NCI-H1417 treated with DMSO at 0.1 percent for 48 hours (cell line): ENCODE measurements at regions not wholly inside any gene's neighbourhood (a gene's known extent, or its start where the extent isn't known, plus 50 kb on each side); places are given as distances from the start of the nearest gene placed in this dataset.

Source experiments
- DNase-seq: peaks from one replicate; lab custom pipeline; 2025; lab: John Stamatoyannopoulos, UW

DNA sequence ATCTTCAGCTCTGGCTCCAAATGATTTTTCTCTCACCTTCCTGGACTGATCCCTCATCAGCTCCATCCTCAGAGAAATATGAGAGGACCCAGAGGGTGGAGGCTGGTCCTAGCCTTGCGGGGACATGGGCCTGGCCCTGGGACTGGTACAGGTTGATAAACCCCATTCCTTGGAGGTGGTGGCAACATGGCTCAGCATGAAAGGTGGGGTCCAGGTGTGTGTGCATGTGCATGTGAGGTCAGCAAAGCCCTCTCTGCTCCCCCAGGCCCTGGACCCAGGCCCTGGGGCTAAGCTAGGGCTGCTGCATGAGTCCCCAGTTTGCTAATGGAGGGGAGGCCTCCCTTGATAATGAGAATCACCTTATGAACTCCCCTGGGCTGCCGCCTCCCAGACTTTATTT, 363.1 kb downstream of the MATN1 start:
- no peak for DNase-seq

DNA sequence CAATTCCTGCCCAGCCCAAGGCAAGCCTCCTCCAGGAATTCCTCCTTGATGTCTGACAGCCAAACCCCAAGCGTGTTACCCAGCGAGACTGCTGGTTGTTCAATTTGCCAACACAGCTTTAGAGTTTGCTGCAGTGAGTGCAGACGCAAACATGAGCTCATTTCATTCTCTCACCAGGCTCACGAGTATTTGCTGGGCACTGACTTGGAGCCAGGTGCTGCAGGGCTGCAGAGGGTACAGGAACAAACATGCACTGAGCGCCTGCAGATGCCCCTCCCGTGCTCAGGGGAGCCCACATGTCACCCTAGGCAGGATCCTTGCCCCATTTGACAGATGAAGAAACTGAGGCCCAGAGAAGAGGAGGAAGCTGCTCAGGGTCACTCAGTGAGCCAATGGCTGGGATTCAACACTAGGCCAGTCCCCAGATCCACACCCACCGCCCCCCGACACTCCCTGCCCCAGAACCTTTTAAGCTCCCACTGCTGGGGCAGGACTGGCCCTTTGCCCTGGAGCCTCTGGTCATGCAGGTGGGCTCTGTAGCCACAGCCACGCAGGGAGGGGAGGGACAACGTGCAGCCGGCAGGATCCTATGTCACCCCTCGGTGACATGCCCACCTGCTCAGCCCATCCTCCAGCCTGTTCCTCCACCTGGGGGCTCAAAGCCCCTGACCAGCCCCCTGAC, 363.7 kb downstream of the MATN1 start:
- DNase-seq, result no peak

DNA sequence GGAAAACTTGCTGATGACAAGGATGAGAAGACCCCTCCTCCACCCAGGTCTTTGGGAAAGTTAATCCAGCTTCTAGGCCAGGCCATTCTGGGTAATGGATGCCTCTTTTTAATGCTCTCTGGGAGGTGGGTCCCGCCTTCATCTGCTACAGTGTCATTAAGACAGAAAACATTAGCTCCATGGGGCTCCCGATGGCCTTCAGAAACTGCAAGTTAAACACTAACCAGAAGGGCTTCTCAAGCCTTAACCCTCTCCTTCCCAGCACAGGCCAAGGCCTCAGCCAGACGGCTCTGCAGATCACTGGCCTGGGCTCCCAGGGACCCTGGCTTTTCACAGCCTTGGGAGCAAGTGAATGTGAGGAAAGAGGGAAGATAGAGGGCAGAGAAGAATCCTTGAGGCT, 364.9 kb downstream of the MATN1 start:
- DNase-seq, result no peak

DNA sequence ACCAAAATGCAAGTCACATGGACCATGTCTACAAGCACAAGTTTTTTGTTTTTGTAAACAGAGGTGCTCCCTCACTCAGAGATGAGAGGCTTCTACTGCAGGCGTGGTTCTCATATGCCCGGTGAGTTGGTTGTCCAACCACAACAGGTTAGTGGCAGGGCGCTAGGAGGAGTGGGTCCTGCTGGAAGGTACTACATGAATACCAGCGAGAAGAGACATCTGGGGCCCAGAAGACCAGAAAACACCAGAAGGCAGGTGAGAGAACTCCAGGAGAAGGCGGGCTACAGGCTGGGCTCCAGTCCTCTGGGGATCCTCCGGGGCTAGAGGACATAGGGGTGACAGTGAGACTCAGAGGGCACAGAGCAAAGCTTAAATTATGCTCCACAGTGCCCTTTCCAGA, 366.5 kb downstream of the MATN1 start:
- no peak for DNase-seq

DNA sequence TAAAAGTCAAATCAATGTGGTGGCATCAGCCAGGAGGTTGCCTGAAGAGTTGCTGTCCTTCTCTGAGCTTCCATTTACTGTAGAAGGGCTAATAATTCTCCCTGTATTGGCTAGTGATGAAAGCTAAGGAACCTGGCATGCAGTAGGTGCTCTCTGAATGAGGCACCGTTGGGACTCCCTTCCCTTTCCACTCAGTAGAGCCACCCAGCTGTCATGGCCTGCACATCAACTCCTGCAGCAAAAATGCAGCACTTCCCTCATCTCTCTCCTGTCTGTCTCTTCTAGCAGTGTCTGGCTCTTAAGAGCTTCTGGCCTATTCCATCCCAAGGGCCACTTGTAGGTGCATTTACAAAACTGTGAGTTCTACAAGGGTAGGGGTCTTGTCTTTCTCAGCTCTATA, 369.0 kb downstream of the MATN1 start:
- no peak for DNase-seq

DNA sequence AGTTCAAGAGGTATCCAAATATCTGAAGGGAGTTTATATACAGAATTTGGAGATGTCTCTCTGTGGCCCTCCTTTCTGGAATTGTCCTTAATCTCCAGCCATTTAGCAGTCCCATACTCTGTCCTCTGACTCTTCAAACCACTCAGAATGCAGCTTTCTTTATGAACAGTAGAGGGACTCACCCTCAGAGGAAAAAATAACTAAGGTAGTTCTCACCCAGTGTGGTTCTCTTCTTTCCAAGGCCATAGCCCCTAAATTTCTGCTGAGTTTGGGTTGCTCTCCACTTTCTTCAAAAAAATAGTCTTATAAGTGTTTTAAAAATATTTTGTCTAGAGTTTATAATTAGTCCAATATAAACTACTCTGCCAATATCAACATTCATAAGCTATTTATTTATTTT, 369.7 kb downstream of the MATN1 start:
- DNase-seq, result no peak

DNA sequence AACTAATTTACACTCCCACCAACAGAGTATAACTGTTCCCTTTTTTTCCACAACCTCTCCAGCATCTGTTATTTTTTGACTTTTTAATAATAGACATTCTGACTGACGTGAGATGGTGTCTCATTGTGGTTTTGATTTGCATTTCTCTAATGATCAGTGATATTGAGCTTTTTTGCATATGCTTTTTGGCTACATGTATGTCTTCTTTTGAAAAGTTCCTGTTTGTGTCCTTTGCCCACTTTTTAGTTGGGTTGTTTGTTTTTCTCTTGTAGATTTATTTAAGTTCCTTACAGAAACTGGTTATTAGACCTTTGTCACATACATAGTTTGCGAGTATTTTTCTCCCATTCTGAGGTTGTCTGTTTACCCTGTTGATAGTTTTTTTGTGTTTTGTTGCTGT, 375.2 kb downstream of the MATN1 start:
- DNase-seq, result no peak

DNA sequence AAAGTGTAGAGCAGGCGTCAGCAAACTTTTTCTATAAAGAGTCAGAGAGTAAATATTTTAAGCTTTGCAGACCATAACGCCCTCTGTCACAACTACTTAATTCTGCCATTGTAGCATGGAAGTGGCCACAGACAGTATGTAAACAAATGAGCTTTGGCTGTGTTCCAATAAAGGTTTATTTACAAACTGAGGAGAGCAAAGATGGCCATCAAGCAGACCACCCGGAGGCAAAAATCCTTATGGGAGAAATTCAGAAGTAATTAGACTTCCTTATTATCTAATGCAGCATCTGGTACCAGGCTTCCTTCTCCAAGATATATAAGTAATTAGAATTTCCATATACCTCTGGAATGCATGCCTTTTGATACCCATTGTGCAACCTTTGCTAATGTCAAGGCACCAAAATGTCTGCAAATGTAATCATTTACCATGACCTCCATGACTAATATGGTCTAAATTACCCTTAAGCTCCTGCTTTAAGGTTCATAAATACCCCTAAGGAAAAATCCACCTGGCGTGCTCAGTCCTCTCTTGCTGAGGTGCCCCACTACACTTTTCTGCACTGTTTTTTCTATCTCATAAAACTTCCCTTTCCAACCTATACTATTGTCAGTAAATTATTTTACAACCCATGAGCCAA, 377.8 kb downstream of the MATN1 start:
- DNase-seq, result no peak

DNA sequence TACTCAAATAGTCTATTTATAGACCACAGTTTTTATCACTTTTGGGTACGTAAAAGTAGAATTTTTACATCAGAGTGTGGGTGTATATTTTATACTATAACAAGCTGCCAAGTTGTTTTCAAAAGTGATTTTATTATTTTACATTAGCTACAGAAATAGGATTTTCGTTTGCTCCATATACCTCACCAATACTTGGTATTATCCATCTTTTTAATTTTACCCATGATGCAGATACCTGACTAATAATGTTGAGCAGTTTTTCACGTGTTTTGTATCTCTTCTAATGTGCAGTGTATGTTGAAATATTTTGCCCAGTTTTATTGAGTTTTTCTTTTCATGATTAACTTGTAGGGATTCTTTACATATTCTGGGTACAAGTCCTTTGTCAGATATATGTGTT, 379.8 kb downstream of the MATN1 start:
- no peak for DNase-seq

DNA sequence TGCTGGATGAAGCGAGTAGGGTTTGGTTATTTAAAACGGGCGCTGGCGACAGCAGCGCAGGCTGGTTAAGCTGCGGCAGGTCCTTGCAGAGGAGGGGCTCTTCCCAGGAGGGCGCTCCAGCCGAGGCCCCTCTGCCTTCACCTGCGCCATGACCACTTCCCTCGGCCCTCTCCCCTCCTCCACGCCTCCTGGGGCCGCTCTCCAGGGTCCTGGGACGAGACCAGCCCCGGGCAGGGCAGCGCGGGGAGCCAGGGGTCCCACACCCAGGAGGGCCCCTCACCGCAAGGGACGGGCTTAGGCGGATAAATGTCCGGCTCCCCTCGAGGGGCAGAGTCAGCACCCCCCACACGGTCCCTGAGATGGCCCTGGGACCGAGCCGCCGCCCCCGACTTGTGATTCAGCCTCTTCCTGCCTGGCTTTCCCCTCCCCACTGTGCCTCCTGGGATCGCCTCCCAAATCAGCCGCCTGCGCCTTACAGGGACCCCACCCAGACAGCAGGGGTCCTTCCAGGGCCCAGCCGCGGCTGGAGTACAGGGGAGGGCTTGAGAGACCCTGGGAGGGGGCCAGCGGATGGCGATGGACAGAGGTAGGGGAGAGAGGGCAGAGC, 380.7 kb downstream of the MATN1 start:
- DNase-seq, result no peak

DNA sequence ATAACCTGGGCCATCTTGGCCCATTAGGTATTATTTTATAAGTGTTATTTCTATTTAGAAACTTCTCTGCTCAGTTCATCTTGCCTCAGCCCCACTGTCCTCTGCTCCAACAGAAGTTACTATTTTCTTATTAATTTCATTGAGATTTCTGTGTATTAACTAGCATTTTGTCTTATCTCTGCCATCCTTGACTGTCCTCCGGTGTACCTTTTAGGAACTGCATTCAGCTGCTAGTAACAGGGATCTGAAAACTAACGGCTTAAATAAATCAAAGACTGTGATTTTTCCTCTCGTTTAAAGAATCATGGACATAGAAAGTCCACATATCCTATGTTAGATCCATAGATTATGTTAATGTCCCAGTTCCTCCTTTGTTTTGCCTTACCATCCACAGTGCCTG, 382.5 kb downstream of the MATN1 start:
- DNase-seq, result no peak

DNA sequence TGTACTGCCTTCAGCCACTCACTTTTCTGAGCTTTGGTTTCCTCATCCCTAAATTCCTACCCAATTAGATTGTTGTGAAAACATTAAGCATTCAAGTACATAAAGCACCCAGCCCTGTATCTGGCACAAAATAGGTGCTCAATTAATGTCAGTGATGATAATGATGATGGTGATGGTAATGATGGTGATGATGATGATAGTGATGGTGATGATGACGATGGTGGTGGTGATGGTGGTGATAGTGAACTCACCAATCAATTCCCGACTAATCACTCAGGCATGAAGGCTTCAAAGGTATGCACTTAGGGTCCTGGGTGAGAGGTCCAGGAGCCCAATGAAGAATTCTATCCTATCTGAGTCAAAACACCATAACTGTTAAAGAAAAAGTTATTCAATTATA, 383.5 kb downstream of the MATN1 start:
- no peak for DNase-seq

DNA sequence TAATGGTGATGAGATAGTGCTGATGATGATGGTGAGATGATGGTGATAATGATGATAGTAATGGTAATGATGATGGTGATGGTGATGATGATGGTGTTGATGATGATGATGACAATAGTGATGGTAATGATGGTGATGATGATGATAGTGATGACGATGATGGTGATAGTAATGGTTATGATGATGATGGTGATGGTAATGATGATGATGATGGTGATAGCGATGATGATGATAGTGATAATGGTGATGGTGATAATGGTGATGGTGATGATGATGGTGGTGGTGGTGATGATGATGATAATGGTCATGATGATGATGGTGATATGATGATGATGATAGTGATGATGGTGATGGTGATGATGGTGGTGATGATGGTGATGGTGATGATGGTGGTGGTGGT, 384.6 kb downstream of the MATN1 start:
- no peak for DNase-seq

DNA sequence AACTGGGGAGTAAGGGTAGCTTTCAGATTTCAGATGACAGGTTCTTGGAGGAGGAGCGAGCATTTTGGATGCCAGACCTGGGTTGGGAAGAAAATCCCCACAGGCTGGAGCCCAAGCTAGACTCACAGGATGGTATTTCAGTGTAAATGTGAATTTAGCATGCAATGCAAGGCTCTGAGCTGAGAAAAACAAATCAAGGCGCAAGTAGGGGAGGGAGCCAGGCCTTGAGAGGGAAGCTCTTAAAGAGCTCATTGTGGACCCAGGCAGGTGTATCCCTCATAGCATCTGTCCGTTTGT, 386.1 kb downstream of the MATN1 start:
- no peak for DNase-seq

DNA sequence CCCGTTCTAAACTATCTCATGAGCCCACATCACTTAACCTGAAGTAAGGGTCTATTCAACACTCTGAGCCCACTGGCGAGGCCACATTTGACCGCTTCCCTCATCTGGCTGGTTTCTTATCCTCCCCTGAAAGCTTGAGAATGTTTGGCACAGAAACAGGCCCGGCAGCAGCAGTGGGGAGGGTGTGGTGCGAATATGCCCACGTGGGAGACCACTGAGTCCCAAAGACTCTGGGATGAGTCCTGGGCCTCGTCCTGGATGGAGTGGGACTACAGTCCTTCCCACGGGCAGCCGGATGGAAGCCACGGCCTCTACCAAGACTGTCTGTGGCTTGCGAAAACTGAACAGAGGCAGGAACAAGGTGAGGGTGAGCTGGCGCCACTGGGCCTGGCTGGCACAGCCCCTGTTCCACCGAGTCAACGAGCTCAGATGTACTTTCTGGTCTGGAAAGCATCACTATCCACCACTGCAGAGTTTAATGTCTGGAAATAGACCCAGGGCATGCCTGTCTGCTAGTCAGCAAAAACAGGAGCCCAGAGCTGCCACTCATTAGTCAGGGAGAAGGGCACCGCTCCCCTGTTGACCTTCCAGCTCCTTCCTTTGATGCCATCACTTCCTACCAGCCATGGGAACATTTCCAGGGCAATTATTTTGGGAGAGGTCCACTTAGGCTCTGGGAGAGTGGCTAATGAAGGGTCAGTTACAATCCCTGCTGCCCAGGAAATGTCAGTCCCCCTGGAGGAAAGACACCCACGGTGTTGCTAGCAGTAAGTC, 386.6 kb downstream of the MATN1 start:
- DNase-seq, result no peak

DNA sequence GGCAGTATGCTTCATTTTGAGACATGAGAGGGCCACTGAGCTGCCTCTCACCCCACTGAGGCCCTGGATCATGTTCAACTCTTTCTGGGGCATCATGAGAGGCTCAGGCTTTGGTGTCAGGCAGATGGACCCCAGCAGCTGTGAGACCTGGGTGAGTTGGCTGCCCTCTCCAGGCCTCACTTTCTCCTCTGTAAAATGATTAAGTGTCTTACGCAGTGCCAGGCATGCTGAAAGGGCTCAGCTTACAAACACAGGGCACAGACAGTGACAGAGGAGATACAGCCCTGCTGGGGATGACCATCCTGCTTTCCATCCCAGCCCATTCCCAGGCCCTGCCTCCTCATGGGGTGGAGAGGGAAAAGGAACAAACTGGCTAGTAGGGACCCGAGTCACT, 387.4 kb downstream of the MATN1 start:
- DNase-seq, result no peak

DNA sequence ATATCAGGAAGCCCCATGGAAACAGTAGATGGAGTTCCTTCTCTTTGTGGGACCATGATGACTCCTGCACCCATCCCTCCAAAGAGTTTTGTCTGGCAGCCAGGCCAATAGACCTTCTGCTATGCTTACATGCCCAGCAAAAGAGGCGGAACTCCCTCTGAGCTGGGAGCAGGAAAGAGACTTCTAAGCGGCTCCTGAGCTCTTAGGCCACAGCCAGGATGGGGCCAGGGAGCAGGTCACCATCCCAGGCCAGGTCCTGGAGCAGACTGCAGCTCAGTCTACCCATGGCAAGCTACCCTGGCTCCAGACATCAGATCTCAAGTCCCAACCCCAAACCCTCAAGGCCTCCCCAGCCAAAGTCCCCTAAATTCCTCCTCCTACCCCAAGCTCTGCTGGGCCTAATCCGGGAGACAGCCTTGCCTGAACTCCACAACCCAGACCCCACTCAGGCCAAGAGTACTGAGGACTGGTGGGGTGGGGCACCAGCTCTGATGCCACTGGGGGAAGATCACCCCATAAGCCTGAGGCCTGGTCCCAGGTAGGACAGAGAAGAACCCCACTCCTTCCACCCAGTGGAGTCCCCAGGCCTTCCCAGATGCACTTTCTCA, 387.9 kb downstream of the MATN1 start:
- no peak for DNase-seq

DNA sequence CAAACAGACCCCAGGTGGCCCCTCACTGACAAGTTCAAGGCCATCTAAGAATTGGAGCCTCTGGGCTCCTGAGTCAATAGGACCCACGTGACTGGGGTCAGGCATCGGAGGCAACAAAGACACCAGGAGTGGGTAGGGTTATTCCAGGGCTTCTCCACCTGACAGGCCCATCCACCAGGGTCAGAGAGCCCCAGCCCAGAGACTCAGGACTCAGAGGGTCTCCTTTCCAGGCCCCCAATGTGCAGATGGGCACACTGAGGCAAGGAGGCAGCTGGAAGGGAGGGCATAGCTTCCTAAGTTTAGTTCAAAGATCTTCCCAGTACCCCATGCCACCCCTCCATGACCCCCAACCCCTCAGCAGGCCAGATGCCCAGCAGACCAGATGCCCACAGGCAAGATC, 388.6 kb downstream of the MATN1 start:
- DNase-seq, result no peak

DNA sequence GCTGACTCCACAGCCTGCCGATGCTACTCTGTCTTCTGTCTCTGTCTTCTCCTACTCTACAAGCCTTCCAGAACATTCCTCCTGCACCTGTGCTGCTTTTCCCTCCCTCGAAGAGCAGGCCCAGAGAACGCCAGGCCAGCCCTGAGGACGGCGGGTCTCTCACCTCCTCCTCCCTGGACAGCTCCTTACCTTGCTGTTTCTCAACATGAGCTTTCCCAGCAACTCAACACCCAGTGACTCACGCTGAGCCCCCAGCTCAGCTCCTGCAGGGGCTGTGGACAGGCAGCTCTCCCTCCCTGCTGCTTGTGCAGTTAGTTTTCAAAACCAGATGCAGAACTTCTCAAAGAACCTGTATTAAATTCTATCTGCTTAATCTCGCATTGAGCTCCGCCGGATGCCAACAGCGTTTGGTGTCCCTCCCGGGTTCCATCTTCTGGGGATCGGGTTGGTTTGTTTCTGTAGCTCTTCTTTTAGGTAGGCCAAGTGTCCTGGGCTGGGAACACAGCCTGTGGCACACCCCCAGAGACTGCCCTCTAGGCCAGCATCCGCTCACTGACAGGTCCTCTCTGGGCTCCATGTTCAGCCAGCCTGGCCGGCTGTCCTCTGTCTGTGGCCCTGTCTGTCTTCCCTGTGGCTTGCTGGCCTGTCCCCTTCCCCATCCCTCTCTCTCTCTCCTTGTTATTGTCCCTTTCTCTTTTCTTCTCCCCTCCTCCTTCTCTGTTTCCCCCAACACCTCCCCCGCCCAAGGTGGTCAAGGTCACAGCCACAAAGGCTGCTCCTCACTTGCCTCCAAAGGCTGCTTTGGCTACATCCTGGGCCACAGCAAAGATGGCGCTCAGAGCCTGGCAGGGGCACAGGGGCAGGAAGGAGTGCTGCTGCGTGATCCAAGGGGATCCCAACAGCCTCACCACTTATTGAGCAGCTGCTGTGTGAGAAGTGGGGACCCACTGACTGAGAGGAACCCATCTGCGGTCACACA, 391.0 kb downstream of the MATN1 start:
- DNase-seq, result no peak

DNA sequence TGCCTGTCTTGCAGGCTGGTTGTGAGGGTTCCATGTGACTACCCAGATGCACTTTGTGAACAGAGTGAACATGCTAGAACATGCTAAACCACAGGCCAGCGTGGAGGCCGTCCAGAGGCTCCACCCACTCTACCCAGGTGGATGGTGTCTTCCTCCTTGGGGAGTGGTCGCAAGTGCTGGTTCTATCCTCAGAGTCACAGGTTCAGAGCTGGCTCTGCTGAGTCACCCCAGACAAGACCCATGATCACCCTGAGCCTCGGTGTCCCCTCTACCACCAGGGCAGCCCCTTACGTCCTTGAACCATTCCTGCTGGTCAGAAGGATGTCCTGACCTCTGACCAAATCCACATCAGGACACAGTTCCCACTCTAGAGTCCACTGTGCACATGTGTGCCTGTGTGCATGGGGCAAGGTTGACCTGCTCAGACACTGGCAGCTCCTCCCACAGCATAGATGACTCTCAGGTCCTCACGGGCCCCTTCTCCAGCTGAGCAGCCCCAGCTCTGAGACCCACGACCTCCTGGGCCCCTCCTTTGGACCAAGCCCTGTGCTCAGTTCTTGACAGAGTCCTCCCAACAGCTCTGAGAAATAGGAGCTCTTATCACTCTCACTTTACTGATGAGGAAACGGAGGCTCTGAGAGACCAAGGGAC, 391.8 kb downstream of the MATN1 start:
- no peak for DNase-seq

DNA sequence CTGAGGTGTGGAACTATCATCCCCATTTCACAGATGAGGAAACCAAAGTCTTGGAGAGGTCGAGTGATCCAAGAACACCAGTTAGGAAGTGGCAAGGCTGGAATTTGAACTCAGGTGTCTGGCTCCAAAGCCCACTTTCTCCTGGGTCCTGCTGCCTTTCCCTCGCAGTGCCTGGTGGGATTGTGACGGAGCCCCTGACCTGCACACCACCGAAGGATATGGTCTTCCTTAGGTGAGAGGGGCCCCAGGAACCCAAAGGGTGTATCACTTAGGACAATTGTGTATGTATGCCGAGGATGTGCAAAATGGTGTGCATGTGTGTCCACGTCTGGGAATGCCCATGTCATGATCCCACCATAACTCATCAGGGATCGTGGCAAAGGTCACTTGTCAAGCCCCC, 392.7 kb downstream of the MATN1 start:
- DNase-seq, result no peak
